ENCODE measurements at regions not wholly inside any gene's neighbourhood (a gene's known extent, or its start where the extent isn't known, plus 50 kb on each side); places are given as distances from the start of the nearest gene placed in this dataset.
"Not testable (repeated sequence)": the region's sequence is repeated elsewhere in the genome, so short reads cannot be mapped to it uniquely, and the experiment has no call there.

DNA sequence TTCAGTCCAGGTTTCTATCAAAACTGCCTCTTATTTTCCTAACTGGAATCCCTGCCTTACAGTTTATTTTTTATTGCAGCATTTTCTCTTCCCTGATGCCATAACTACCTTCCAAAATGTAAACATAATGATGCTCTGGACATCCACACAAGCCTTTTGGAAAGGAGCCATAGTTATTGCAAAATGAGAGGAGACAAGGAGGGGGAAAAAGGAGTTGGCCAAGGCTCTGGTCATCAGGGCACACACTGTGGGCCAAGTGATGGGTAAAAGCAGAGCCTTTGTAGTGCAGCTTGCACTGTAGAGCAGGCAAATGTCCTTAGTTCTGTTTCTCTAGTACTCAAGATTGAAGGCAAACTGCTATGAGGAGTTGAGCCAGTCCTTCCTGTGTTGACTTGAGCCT, 289.3 kb upstream of the MTPN start:
- no peak overlapping the region for H3K27ac ChIP-seq
- TF ChIP-seq CTCF (IDR thresholded peaks at IDR 0.05) = no peak
- no peaks in the 10 kb centered on the region for H3K4me1 ChIP-seq
- H3K9me3 ChIP-seq = peaks cover 0 to 27% of the 10 kb centered on the region in 2 donors
- H3K36me3 ChIP-seq = no peaks in the 10 kb centered on the region
- no peak for DNase-seq (ENCODE audit: low spot score)
- no peak overlapping the region for H3K4me3 ChIP-seq
- H3K27me3 ChIP-seq = no peaks in the 10 kb centered on the region

GRCh38 chr7:136264304-136264703, 287.1 kb upstream of the MTPN start:
- peaks cover 0 to 36% of the 10 kb centered on the region in 2 donors for H3K9me3 ChIP-seq
- H3K4me1 ChIP-seq; H3K27ac ChIP-seq; DNase-seq (ENCODE audit: low spot score); H3K36me3 ChIP-seq; H3K4me3 ChIP-seq; H3K27me3 ChIP-seq: not testable (repeated sequence)

- not testable (repeated sequence) for H3K36me3 ChIP-seq; H3K4me1 ChIP-seq; H3K27me3 ChIP-seq; H3K4me3 ChIP-seq; H3K27ac ChIP-seq; DNase-seq (ENCODE audit: low spot score)
- H3K9me3 ChIP-seq = peaks cover 0 to 36% of the 10 kb centered on the region in 2 donors
These were observed 286.1 kb upstream of the MTPN start for GRCh38 chr7:136263112-136263860.

DNA sequence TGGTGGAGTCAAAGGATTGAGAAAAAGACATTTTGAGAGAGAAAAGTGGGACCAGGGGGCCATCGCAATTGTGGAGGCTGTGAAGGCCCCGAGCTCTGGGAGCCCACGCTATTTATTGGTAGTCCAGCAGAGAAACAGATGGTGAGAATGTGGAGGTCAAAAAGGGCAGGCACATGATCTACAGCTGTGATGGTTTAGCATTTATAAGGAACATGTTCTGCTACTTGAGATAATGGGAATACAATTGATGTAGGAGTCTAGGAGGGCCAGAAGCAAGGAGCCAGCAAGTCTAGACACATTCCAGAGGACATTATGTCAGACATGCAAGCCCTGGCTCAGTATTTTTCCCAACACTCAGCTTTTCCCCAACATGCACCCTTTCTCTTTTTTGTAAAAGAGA, 283.4 kb upstream of the MTPN start:
- H3K27ac ChIP-seq; H3K4me1 ChIP-seq; H3K4me3 ChIP-seq; H3K36me3 ChIP-seq; DNase-seq (ENCODE audit: low spot score); H3K27me3 ChIP-seq: not testable (repeated sequence)
- peaks cover 0 to 35% of the 10 kb centered on the region in 2 donors for H3K9me3 ChIP-seq

DNA sequence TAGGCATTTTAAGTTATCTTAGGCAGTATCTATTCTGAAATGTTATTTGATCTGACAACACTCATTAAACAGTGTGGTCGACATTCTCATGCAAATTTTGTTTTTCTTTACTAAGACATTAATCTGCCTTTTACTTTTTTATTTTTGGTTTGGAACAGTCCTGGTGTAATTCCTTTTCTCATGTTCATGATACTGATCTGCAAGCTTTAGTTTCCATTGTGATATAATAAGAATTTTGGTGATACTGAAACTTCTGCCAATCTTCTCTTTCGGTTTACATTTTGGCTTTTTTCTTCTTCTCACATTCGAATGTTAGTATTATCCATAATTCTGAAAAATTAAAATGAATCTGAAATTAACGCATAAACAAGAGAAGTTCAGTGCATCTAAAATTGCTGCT, 281.9 kb upstream of the MTPN start:
- TF ChIP-seq CTCF (IDR thresholded peaks at IDR 0.05) = no peak
- no peak overlapping the region for H3K27ac ChIP-seq
- no peak for DNase-seq (ENCODE audit: low spot score)
- peaks cover 0 to 20% of the 10 kb centered on the region in 2 donors for H3K9me3 ChIP-seq
- H3K4me1 ChIP-seq = no peaks in the 10 kb centered on the region
- no peak overlapping the region for H3K4me3 ChIP-seq
- H3K27me3 ChIP-seq = no peaks in the 10 kb centered on the region
- H3K36me3 ChIP-seq = no peaks in the 10 kb centered on the region

DNA sequence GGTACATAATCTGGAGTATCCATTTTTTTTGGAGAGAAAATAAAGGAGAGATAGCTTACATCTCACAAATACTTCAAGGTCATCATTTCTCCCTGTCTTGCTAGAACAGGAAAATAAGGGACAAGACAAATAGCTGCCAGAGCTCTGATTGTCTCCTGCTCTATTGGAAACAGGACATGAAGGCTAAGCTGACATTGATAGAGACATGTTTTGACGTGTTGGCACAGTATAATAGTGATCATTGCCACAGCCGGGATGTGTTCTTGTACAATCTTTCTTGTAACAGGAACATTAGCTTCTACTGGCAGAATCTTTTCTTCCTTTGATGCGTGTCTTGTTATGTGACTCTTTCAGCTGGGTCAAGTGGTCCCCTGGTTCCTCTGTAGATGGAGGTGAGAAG, 279.3 kb upstream of the MTPN start:
- H3K4me1 ChIP-seq = no peaks in the 10 kb centered on the region
- DNase-seq (ENCODE audit: low spot score) = no peak
- no peak overlapping the region for H3K4me3 ChIP-seq
- H3K9me3 ChIP-seq = peaks cover 0 to 10% of the 10 kb centered on the region in 2 donors
- no peak for TF ChIP-seq CTCF (IDR thresholded peaks at IDR 0.05)
- H3K27ac ChIP-seq = no peak overlapping the region
- H3K36me3 ChIP-seq = no peaks in the 10 kb centered on the region
- H3K27me3 ChIP-seq = no peaks in the 10 kb centered on the region

GRCh38 chr7:136254148-136254547, 277.0 kb upstream of the MTPN start:
- no peak for DNase-seq (ENCODE audit: low spot score)
- no peaks in the 10 kb centered on the region for H3K9me3 ChIP-seq
- H3K4me1 ChIP-seq = no peaks in the 10 kb centered on the region
- H3K27me3 ChIP-seq = no peaks in the 10 kb centered on the region
- H3K36me3 ChIP-seq = no peaks in the 10 kb centered on the region
- H3K27ac ChIP-seq = no peak overlapping the region
- TF ChIP-seq CTCF (IDR thresholded peaks at IDR 0.05) = no peak
- H3K4me3 ChIP-seq = no peak overlapping the region
